OCI-LY1 (cell line): ENCODE measurements at regions not wholly inside any gene's neighbourhood (a gene's known extent, or its start where the extent isn't known, plus 50 kb on each side); places are given as distances from the start of the nearest gene placed in this dataset.
"Not testable (repeated sequence)": the region's sequence is repeated elsewhere in the genome, so short reads cannot be mapped to it uniquely, and the experiment has no call there.

ENCODE experiments used
- H2AFZ ChIP-seq: fragments of 200-600 bp; sonication (generic), shearing (Covaris generic); 2 replicates; pipeline ENCODE4 v1.6.0; 2014; ENCODE audit warnings: antibody characterized with exemption, mild to moderate bottlenecking, low read length
- H3F3A ChIP-seq: fragments of 200-600 bp; sonication (generic), shearing (Covaris generic); 2 replicates; pipeline ENCODE4 v1.6.0; 2014; ENCODE audit warnings: mild to moderate bottlenecking, antibody characterized with exemption, low read length, moderate library complexity; ENCODE audit not compliant: insufficient read depth
- H3K27ac ChIP-seq: fragments of 200-600 bp; sonication (generic); 2 replicates; pipeline ENCODE4 v1.5.1; 2014; ENCODE audit warnings: low read length, mixed run types, mild to moderate bottlenecking, low read depth; ENCODE audit not compliant: poor library complexity, severe bottlenecking
- H3K27me3 ChIP-seq: fragments of 200-600 bp; sonication (generic); 2 replicates; pipeline ENCODE4 v1.6.0; 2014; ENCODE audit warnings: antibody characterized with exemption, mild to moderate bottlenecking, low read length, moderate library complexity; ENCODE audit not compliant: insufficient read depth
- H3K36me3 ChIP-seq: fragments of 200-600 bp; sonication (generic); 2 replicates; pipeline ENCODE4 v1.6.1; 2014; ENCODE audit warnings: mild to moderate bottlenecking, antibody characterized with exemption, low read length, moderate library complexity, mixed read lengths; ENCODE audit not compliant: insufficient read depth
- H3K4me1 ChIP-seq: fragments of 200-600 bp; sonication (generic); 2 replicates; pipeline ENCODE4 v1.5.1; 2014; ENCODE audit warnings: mild to moderate bottlenecking, low read length, moderate library complexity; ENCODE audit not compliant: insufficient read depth, severe bottlenecking
- H3K4me2 ChIP-seq: fragments of 200-600 bp; sonication (generic), shearing (Covaris generic); 2 replicates; pipeline ENCODE4 v1.6.1; 2014; ENCODE audit warnings: low read length
- H3K4me3 ChIP-seq: fragments of 200-600 bp; sonication (generic); 2 replicates; pipeline ENCODE4 v1.5.1; 2014; ENCODE audit warnings: low read length, low read depth, mild to moderate bottlenecking, mixed read lengths; ENCODE audit not compliant: poor library complexity, severe bottlenecking
- H3K79me2 ChIP-seq: fragments of 200-600 bp; shearing (Covaris generic); 2 replicates; pipeline ENCODE4 v1.6.1; 2016; ENCODE audit warnings: mixed run types, low read length, mixed read lengths; ENCODE audit not compliant: insufficient read depth
- H3K9ac ChIP-seq: fragments of 200-600 bp; sonication (generic), shearing (Covaris generic); 2 replicates; pipeline ENCODE4 v1.6.1; 2014; ENCODE audit warnings: mild to moderate bottlenecking, low read length, mixed read lengths
- H3K9me2 ChIP-seq: fragments of 200-600 bp; sonication (generic), shearing (Covaris generic); 2 replicates; pipeline ENCODE4 v1.6.1; 2014; ENCODE audit warnings: low read depth, mild to moderate bottlenecking, low read length, mixed read lengths
- H3K9me3 ChIP-seq: fragments of 200-600 bp; shearing (Covaris generic); 2 replicates; pipeline ENCODE4 v1.6.1; 2014; ENCODE audit warnings: low read length, mixed read lengths
- H4K20me1 ChIP-seq: fragments of 200-600 bp; sonication (generic), shearing (Covaris generic); 2 replicates; pipeline ENCODE4 v1.6.0; 2016; ENCODE audit warnings: mild to moderate bottlenecking, low read length; ENCODE audit not compliant: insufficient read depth
- CTCF ChIP-seq: fragments of 200-600 bp; sonication (generic), shearing (Covaris generic); IDR thresholded peaks from 2 replicates; pipeline ENCODE4 v1.5.1; 2017; ENCODE audit warnings: mild to moderate bottlenecking, antibody characterized with exemption, low read length, moderate library complexity, mixed read lengths
- EZH2 ChIP-seq: fragments of 200-600 bp; sonication (generic), shearing (Covaris generic); IDR thresholded peaks from 2 replicates; pipeline ENCODE4 v1.8.0; 2017; ENCODE audit warnings: borderline replicate concordance, mixed run types, mild to moderate bottlenecking, antibody characterized with exemption, low read length, moderate library complexity, mixed read lengths

GRCh38 chr1:214864896-214865688, 217.4 kb upstream of the KCNK2 start:
- H3K27me3 ChIP-seq: no peaks in the 10 kb centered on the region
- no peak overlapping the region for H2AFZ ChIP-seq
- H3K9me2 ChIP-seq: no peaks in the 10 kb centered on the region
- H3K4me3 ChIP-seq: no peak overlapping the region
- H3K4me1 ChIP-seq: no peaks in the 10 kb centered on the region
- H3K9me3 ChIP-seq: no peaks in the 10 kb centered on the region
- H3K79me2 ChIP-seq: no peaks in the 10 kb centered on the region
- no peak overlapping the region for H3K9ac ChIP-seq
- no peak overlapping the region for H3K4me2 ChIP-seq
- H3K36me3 ChIP-seq: no peaks in the 10 kb centered on the region
- no peak for TF ChIP-seq EZH2
- no peak for TF ChIP-seq CTCF
- H3F3A ChIP-seq: no peaks in the 10 kb centered on the region
- no peak overlapping the region for H3K27ac ChIP-seq
- no peaks in the 10 kb centered on the region for H4K20me1 ChIP-seq

- H3K9me2 ChIP-seq, H3K36me3 ChIP-seq, H4K20me1 ChIP-seq, H3K9me3 ChIP-seq, H3K79me2 ChIP-seq, H3K4me2 ChIP-seq, H3F3A ChIP-seq, H2AFZ ChIP-seq, H3K4me3 ChIP-seq, H3K4me1 ChIP-seq, H3K27ac ChIP-seq, H3K9ac ChIP-seq, H3K27me3 ChIP-seq: not testable (repeated sequence)
Observed at GRCh38 chr1:214870426-214870825, 212.1 kb upstream of the KCNK2 start.

DNA sequence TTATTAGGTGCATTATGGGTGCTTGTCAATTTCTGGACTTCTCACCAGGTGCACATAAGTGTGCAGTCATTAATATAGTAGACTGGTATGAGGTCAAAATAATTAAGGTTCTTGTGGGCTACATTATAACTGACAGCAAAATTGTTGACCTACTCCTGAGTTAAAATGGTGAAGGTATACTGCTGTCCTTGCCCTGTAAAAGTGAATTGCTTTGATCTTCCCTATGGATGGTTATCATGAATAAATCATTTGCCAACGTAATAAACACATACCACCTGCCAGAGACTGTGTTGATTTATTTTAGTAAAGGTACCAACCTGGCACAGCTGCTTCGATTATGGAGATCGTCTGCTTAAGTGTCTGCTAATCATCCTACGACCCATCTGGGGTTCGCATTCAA, 201.6 kb upstream of the KCNK2 start:
- Histone ChIP-seq H3K4me1 (no peaks in the 10 kb centered on the region), H2AFZ (no peak overlapping the region), H3K9ac (no peak overlapping the region), H3K36me3 (no peaks in the 10 kb centered on the region), H3K79me2 (no peaks in the 10 kb centered on the region), H3K4me2 (no peak overlapping the region), H4K20me1 (no peaks in the 10 kb centered on the region), H3K9me2 (no peaks in the 10 kb centered on the region), H3K27ac (no peak overlapping the region), H3F3A (no peaks in the 10 kb centered on the region), H3K4me3 (no peak overlapping the region), H3K9me3 (no peaks in the 10 kb centered on the region), H3K27me3 (no peaks in the 10 kb centered on the region)
- no peak for TF ChIP-seq EZH2
- TF ChIP-seq CTCF: no peak

DNA sequence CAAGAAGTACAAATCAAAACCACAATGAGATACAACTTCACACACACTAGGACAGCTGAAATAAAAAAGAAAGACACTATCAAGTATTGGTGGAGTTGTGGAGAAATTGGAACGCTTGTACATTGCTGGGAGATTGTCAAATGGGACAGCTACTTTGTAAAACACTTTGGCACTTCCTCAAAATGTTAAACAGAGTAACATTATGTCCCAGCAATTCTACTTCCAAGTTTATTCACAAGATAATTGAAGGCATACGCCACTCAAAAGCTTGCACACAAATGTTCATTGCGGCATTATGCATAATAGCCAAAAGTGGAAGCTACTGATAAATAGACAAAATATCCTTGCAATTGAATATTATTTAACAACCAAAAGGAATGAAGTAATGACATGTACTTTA, 199.9 kb upstream of the KCNK2 start:
- Histone ChIP-seq H3K27me3 (no peaks in the 10 kb centered on the region), H3K27ac (no peak overlapping the region), H3F3A (no peaks in the 10 kb centered on the region), H3K4me1 (no peaks in the 10 kb centered on the region), H3K9ac (no peak overlapping the region), H3K4me2 (no peak overlapping the region), H4K20me1 (no peaks in the 10 kb centered on the region), H3K79me2 (no peaks in the 10 kb centered on the region), H3K36me3 (no peaks in the 10 kb centered on the region), H3K4me3 (no peak overlapping the region), H2AFZ (no peak overlapping the region), H3K9me2 (no peaks in the 10 kb centered on the region), H3K9me3 (no peaks in the 10 kb centered on the region)
- no peak for TF ChIP-seq CTCF
- TF ChIP-seq EZH2: no peak
